Lower leg skin (tissue), 4 donors: ENCODE measurements at regions not wholly inside any gene's neighbourhood (a gene's known extent, or its start where the extent isn't known, plus 50 kb on each side); places are given as distances from the start of the nearest gene placed in this dataset.
"Not testable (repeated sequence)": the region's sequence is repeated elsewhere in the genome, so short reads cannot be mapped to it uniquely, and the experiment has no call there.

Experiments used
- DNase-seq, 2 donors: peaks; one replicate each; pipeline ENCODE4 v3.0.0-alpha.2; 2019; ENCODE audit warnings: low spot score in 2 of 2
- H3K4me3 ChIP-seq: fragments of 200-600 bp; sonication (generic); 2 replicates; pipeline ENCODE4 v1.5.1; 2017; ENCODE audit warnings: mild to moderate bottlenecking, low read depth; ENCODE audit not compliant: poor library complexity, severe bottlenecking
- CTCF ChIP-seq, 3 donors: fragments of 450-650 bp; IDR thresholded peaks; one replicate each; pipeline ENCODE4 v1.5.1; 2016; ENCODE audit warnings: antibody characterized with exemption in 3 of 3, mild to moderate bottlenecking in 3 of 3, moderate library complexity in 2 of 3
- POLR2A ChIP-seq, 2 donors: fragments of 450-650 bp; IDR thresholded peaks; one replicate each; pipeline ENCODE4 v1.6.1; 2016 to 2017; ENCODE audit warnings: antibody characterized with exemption in 2 of 2, mild to moderate bottlenecking in 1 of 2, moderate library complexity in 1 of 2
- WGBS, 2 donors: methylation state at CpG; one replicate each; pipeline ENCODE4 v1.1.5; 2018; 5-methylcytosine and 5-hydroxymethylcytosine counted together
- intact Hi-C: fragments of 100-400 bp; cut with DNase I; formaldehyde crosslinking; loops from one replicate; pipeline ENCODE4 v1.15.0; 2023; ENCODE audit warnings: low total_unique reads

GRCh38 chr14:97138801-97139200 is 341.6 kb downstream of the VRK1 start:
- no peak overlapping the region for H3K4me3 ChIP-seq
- TF ChIP-seq CTCF (IDR thresholded peaks at IDR 0.05), result no peak
- no peak for TF ChIP-seq POLR2A (IDR thresholded peaks at IDR 0.05)
- WGBS, 2 donors, result 85 to 91% methylated on average over 4 of the region's 4 CpGs
- intact Hi-C loops, result no loop called here
- peak in 1 of 2 donors; percentile 21 for DNase-seq

DNA sequence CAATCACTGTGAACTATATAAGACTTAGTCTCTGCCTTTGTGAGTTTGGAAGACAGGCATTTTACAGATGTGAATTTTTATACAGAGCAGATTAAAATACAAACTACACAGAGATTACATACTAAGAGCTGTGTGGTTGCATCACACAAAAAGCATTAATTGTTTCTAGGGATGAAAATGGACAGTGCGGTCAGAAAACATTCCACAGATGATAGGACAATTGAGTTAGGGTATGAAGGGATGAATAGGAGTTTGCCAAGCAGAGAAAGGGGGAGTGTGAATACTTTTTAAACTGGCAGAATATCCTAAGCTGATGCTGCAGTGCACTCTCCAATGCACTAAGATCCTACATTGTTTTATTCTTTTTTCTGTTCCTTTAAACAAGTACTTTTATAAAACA is 345.8 kb downstream of the VRK1 start:
- intact Hi-C loops, result no loop called here
- DNase-seq, result no peak
- H3K4me3 ChIP-seq, result no peak overlapping the region
- TF ChIP-seq CTCF (IDR thresholded peaks at IDR 0.05), result no peak
- no peak for TF ChIP-seq POLR2A (IDR thresholded peaks at IDR 0.05)
- 88 to 91% methylated on average over 1 of the region's 1 CpG for WGBS, 2 donors

DNA sequence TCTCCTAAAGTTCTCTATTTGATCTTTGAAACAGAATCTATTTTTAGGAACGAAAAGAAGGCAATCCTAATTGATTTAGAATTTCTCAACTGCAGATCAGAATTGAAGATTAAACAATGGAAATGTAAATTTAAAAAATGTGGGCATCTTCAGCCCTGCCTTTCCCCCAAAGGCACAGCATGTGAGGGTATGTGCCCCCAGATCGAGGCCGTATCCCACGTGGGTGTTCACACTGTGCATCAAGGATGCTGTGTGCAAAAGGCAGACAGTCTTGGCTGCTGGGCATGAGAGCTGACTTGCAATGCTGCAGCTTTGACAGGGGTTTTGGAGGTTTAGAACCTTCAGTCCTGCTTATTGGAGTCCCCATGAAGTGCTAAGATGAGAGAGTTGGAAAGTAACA is 346.3 kb downstream of the VRK1 start:
- WGBS, 2 donors, result 38 to 49% methylated on average over 4 of the region's 4 CpGs
- TF ChIP-seq POLR2A (IDR thresholded peaks at IDR 0.05) (no peak), CTCF (IDR thresholded peaks at IDR 0.05) (no peak)
- intact Hi-C loops, result no loop called here
- no peak for DNase-seq
- H3K4me3 ChIP-seq, result no peak overlapping the region

DNA sequence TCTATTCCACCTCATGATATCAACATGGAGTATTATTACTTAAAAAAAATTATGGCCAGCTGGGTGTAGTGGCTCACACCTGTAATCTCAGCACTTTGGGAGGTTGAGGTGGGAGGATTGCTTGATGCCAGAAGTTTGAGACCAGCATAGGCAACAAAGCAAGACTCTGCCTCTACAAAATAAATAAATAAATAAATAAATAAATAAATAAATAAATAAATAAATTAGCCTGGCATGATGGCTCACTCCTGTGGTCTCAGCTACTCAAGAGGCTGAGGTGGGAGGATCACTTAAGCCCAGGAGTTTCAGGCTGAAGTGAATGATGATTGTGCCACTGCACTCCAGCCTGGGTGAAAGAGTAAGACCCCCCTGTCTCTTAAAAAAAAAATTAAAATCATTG is 350.8 kb downstream of the VRK1 start:
- intact Hi-C loops, H3K4me3 ChIP-seq, DNase-seq: not testable (repeated sequence)

DNA sequence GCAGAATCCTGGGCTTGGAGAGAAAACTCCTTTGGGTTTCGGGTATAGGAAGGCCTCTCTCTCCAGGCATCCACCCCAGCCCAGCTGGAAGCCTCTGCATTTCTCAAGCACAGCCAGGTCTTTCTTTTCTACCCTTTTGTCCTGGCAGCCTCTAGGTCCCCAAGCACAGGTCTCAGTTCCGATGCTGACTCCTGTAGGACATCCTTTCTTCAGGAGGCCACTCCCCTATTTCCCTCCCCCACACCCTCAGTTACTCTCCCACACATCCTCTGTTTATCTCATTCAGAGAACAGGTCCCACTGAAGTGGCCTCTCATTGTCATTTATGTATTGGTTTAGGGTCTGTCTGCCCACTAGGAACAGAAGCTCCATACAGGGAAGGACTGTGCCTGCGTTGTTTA is 352.6 kb downstream of the VRK1 start:
- intact Hi-C loops, result no loop called here
- no peak for DNase-seq
- no peak overlapping the region for H3K4me3 ChIP-seq
- TF ChIP-seq CTCF (IDR thresholded peaks at IDR 0.05) (no peak), POLR2A (IDR thresholded peaks at IDR 0.05) (no peak)
- WGBS, 2 donors, result 72 to 74% methylated on average over 3 of the region's 3 CpGs

- no peak overlapping the region for H3K4me3 ChIP-seq
- intact Hi-C loops, result no loop called here
- TF ChIP-seq CTCF (IDR thresholded peaks at IDR 0.05) (no peak), POLR2A (IDR thresholded peaks at IDR 0.05) (no peak)
- WGBS, 2 donors, result 78 to 85% methylated on average over 6 of the region's 6 CpGs
- no peak for DNase-seq
These were observed 356.3 kb downstream of the VRK1 start for GRCh38 chr14:97153527-97153926.
